Endothelial cell of umbilical vein (primary cell): ENCODE measurements at regions not wholly inside any gene's neighbourhood (a gene's known extent, or its start where the extent isn't known, plus 50 kb on each side); places are given as distances from the start of the nearest gene placed in this dataset.

Experiments used
- BruUV-seq: library from RNA; stranded (reverse); fragments of 400-500 nt; replicated peaks from 2 replicates; lab custom pipeline; 2021; lab: Mats Ljungman, UMichigan
- CTCF ChIA-PET: fragments of 300-600, 350-600 bp; sonication (Branson Sonifier 250); formaldehyde crosslinking; loops from one replicate; lab custom pipeline; 2021; ENCODE audit warnings: antibody characterized with exemption, inconsistent platforms; lab: Charles Lee
- POLR2A ChIA-PET: fragments of 300-600, 350-600 bp; sonication (Branson Sonifier 250); formaldehyde crosslinking; loops from one replicate; lab custom pipeline; 2021; ENCODE audit warnings: antibody characterized with exemption, inconsistent platforms; lab: Charles Lee
- DNase-seq: peaks from one replicate; pipeline ENCODE4 v3.0.0-alpha.2; 2011; ENCODE audit warnings: low read depth, low spot score
- FAIRE-seq: peaks from 2 replicates; lab custom pipeline; 2011; peaks lifted over from hg19 to GRCh38; lab: Jason Lieb, UNC
- H2AFZ ChIP-seq: 2 replicates; pipeline ENCODE4 v1.6.0; 2012; ENCODE audit warnings: low read depth, low read length, control low read depth, inconsistent platforms
- H3K27ac ChIP-seq: 2 replicates; pipeline ENCODE4 v1.5.1; 2011; ENCODE audit warnings: low read depth, mild to moderate bottlenecking, control low read depth, low read length, moderate library complexity; ENCODE audit not compliant: insufficient read depth
- H3K27me3 ChIP-seq, 2 experiments: 2 replicates each; pipeline versions ENCODE4 v1.6.0 to v1.6.1; 2011; ENCODE audit warnings: low read length in 2 of 2, mixed read lengths in 1 of 2; ENCODE audit not compliant: control insufficient read depth in 2 of 2, insufficient read depth in 2 of 2
- H3K36me3 ChIP-seq, 2 experiments: 2 replicates in 1 of 2; 3 replicates in 1 of 2; pipeline ENCODE4 v1.5.1; 2011; ENCODE audit warnings: low read length in 2 of 2, mild to moderate bottlenecking in 1 of 2, moderate library complexity in 1 of 2; ENCODE audit not compliant: control insufficient read depth in 2 of 2, insufficient read depth in 2 of 2; ENCODE audit errors: extremely low read depth in 1 of 2
- H3K4me1 ChIP-seq: 3 replicates; pipeline ENCODE4 v1.5.1; 2011; ENCODE audit warnings: mild to moderate bottlenecking, low read length; ENCODE audit not compliant: control insufficient read depth, insufficient read depth; ENCODE audit errors: extremely low read depth
- H3K4me2 ChIP-seq: 2 replicates; pipeline ENCODE4 v1.6.1; 2011; ENCODE audit warnings: low read length, control low read depth, mixed read lengths; ENCODE audit not compliant: insufficient read depth
- H3K4me3 ChIP-seq, 3 experiments: fragments of 200-600 bp in 1 of 3; sonication (generic), shearing (Covaris generic) in 1 of 3; replicated peaks in 1 of 3; 2 replicates each; pipeline ENCODE4 v1.5.1; 2011 to 2016; ENCODE audit warnings: control low read depth in 3 of 3, low read length in 3 of 3, mild to moderate bottlenecking in 2 of 3, inconsistent platforms in 1 of 3, low read depth in 1 of 3, moderate library complexity in 1 of 3; ENCODE audit not compliant: insufficient read depth in 1 of 3
- H3K79me2 ChIP-seq: 2 replicates; pipeline ENCODE4 v1.6.0; 2012; ENCODE audit warnings: low read length, inconsistent platforms; ENCODE audit not compliant: control insufficient read depth, insufficient read depth
- H3K9ac ChIP-seq: replicated peaks from 2 replicates; pipeline ENCODE3; 2011; ENCODE audit warnings: low read length, control low read depth; ENCODE audit not compliant: insufficient read depth; ENCODE audit errors: extremely low read depth
- H3K9me1 ChIP-seq: replicated peaks from 3 replicates; pipeline ENCODE4 v1.6.0; 2011; ENCODE audit warnings: mild to moderate bottlenecking, low read length; ENCODE audit not compliant: control insufficient read depth, insufficient read depth; ENCODE audit errors: extremely low read depth
- H3K9me3 ChIP-seq: replicated peaks from 2 replicates; pipeline ENCODE4 v1.5.1; 2012; ENCODE audit warnings: low read length, inconsistent platforms; ENCODE audit not compliant: control insufficient read depth, insufficient read depth
- H4K20me1 ChIP-seq: replicated peaks from 2 replicates; pipeline ENCODE3; 2011; ENCODE audit warnings: mild to moderate bottlenecking, low read length; ENCODE audit not compliant: control insufficient read depth, insufficient read depth; ENCODE audit errors: extremely low read depth
- EZH2 ChIP-seq: IDR thresholded peaks from 2 replicates; pipeline ENCODE4 v1.6.1; 2012; ENCODE audit warnings: borderline replicate concordance, low read depth, mild to moderate bottlenecking, moderate library complexity, low read length, inconsistent platforms; ENCODE audit not compliant: severe bottlenecking
- FOS ChIP-seq: IDR thresholded peaks from 2 replicates; pipeline ENCODE4 v1.6.1; 2011; ENCODE audit warnings: mild to moderate bottlenecking, low read length, moderate library complexity, borderline replicate concordance; ENCODE audit not compliant: insufficient read depth
- GATA2 ChIP-seq: IDR thresholded peaks from 2 replicates; pipeline ENCODE4 v1.7.0; 2011; ENCODE audit warnings: low read depth, mild to moderate bottlenecking, moderate library complexity, mixed read lengths, low read length; ENCODE audit not compliant: insufficient read length, insufficient read depth
- JUN ChIP-seq: IDR thresholded peaks from 2 replicates; pipeline ENCODE4 v1.6.1; 2011; ENCODE audit warnings: borderline replicate concordance, low read depth; ENCODE audit not compliant: insufficient read length, insufficient read depth
- MAX ChIP-seq: IDR thresholded peaks from 2 replicates; pipeline ENCODE4 v1.6.1; 2011; ENCODE audit not compliant: insufficient read depth, insufficient read length
- MYC ChIP-seq: IDR thresholded peaks from one replicate; pipeline ENCODE4 v1.6.1; 2011; ENCODE audit warnings: mild to moderate bottlenecking, low read depth, low read length
- POLR2A ChIP-seq: IDR thresholded peaks from 2 replicates; pipeline ENCODE4 v1.6.1; 2012; ENCODE audit warnings: low read depth, mild to moderate bottlenecking, control low read depth, low read length
- POLR2AphosphoS5 ChIP-seq: IDR thresholded peaks from 2 replicates; pipeline ENCODE4 v1.6.1; 2012; ENCODE audit warnings: low read depth, mild to moderate bottlenecking, control low read depth, low read length, moderate library complexity; ENCODE audit not compliant: insufficient read depth
- dilution Hi-C: fragments of 300-500 bp; cut with MboI; formaldehyde crosslinking; loops from one replicate; pipeline ENCODE4 v1.15.0; 2019; ENCODE audit warnings: low sequenced_read_pairs; ENCODE audit not compliant: extremely low pct_ligation_motif_present
- intact Hi-C: fragments of 100-400 bp; cut with micrococcal nuclease; formaldehyde crosslinking; loops from one replicate; pipeline ENCODE4 v1.10.0; 2022
- TF ChIP-seq, protein P1 (sequence below), 2 donors: IDR thresholded peaks; 1 replicate in 1 of 2; 2 replicates in 1 of 2; pipeline ENCODE4 v1.5.1; 2011; ENCODE audit warnings: low read length in 2 of 2, mild to moderate bottlenecking in 2 of 2, moderate library complexity in 2 of 2, control low read depth in 1 of 2, inconsistent platforms in 1 of 2, low read depth in 1 of 2; ENCODE audit not compliant: insufficient read depth in 1 of 2; ENCODE audit errors: extremely low read depth in 1 of 2

DNA sequence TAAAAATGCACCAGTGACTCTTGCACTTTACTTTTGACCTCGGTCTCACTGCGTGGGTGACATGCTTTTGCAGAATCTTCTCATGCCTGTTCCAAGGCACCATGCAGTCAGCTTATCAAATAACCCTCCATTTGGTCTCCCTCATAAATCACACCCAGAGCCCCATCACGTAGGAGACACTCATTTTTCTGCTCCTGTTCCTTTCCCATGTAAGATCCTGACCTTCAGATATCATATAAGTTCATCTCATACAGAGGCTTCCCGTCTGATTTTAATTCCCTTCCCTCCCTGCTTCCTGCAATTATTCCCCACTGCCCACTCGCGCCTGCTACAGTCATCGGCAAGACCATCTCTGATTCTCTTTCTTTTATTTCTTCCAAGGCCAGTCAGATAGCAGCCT lies 1226.3 kb upstream of the AUTS2 start:
- Histone ChIP-seq H3K9ac (no peak overlapping the region), H3K4me1 (no peaks in the 10 kb centered on the region), H3K27ac (no peak overlapping the region), H2AFZ (no peak overlapping the region), H3K36me3 (no peaks in the 10 kb centered on the region), H3K9me3 (peaks cover 4% of the 10 kb centered on the region), H3K9me1 (no peaks in the 10 kb centered on the region), H3K4me3 (no peak overlapping the region), H3K79me2 (no peaks in the 10 kb centered on the region), H3K4me2 (no peak overlapping the region), H4K20me1 (no peaks in the 10 kb centered on the region), H3K27me3 (no peaks in the 10 kb centered on the region)
- intact Hi-C loops (no loop called here), dilution Hi-C loops (no loop called here)
- DNase-seq (no peak), FAIRE-seq (no peak)
- CTCF ChIA-PET: no interaction called here
- POLR2A ChIA-PET: no interaction called here
- BruUV-seq: no TSS peak
- TF ChIP-seq MYC (no peak), MAX (no peak), JUN (no peak), POLR2AphosphoS5 (no peak)
- TF ChIP-seq, protein P1, sequence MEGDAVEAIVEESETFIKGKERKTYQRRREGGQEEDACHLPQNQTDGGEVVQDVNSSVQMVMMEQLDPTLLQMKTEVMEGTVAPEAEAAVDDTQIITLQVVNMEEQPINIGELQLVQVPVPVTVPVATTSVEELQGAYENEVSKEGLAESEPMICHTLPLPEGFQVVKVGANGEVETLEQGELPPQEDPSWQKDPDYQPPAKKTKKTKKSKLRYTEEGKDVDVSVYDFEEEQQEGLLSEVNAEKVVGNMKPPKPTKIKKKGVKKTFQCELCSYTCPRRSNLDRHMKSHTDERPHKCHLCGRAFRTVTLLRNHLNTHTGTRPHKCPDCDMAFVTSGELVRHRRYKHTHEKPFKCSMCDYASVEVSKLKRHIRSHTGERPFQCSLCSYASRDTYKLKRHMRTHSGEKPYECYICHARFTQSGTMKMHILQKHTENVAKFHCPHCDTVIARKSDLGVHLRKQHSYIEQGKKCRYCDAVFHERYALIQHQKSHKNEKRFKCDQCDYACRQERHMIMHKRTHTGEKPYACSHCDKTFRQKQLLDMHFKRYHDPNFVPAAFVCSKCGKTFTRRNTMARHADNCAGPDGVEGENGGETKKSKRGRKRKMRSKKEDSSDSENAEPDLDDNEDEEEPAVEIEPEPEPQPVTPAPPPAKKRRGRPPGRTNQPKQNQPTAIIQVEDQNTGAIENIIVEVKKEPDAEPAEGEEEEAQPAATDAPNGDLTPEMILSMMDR (IDR thresholded peaks at IDR 0.05; ENCODE audit: extremely low read depth in 1 of 2, insufficient read depth in 1 of 2, low read depth in 1 of 2, low read length in 2 of 2): no peak

DNA sequence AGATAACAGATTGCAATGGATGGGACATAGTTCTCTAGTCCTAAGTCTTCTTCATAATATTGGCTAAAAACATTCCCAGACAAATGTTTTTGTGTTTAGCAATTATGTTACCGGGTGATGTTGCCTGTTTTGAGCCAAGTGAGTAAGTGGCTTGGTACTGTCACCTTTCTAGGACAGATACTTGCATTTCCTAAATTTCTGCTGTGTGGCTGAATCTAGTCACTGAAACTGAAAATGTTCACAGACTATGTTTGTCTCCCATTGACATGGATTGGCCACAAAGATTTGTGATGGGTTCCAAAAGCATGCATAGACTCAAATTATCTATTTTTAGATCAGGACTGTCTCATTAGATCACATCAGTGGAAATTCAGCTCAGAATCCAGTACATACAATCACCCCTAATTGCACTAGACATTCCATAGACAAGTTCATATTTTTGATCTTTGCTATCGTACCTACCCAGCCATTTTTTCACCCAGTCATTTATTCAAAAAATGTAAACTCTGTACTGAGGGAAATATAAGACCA lies 1222.1 kb upstream of the AUTS2 start:
- ChIA-PET CTCF (no interaction called here), POLR2A (no interaction called here)
- dilution Hi-C loops: no loop called here
- no peaks in the 10 kb centered on the region for H3K27me3 ChIP-seq
- H3K36me3 ChIP-seq: no peaks in the 10 kb centered on the region
- FAIRE-seq (no peak), DNase-seq (no peak)
- no peak overlapping the region for H3K27ac ChIP-seq
- no peak overlapping the region for H3K4me2 ChIP-seq
- no peaks in the 10 kb centered on the region for H4K20me1 ChIP-seq
- H3K4me3 ChIP-seq: no peak overlapping the region
- no TSS peak for BruUV-seq
- TF ChIP-seq MAX: no peak
- TF ChIP-seq JUN: no peak
- TF ChIP-seq POLR2A: no peak
- TF ChIP-seq MYC: no peak
- TF ChIP-seq EZH2: no peak
- TF ChIP-seq GATA2: no peak
- no peak for TF ChIP-seq POLR2AphosphoS5
- TF ChIP-seq, protein P1 (IDR thresholded peaks at IDR 0.05; ENCODE audit: extremely low read depth in 1 of 2, insufficient read depth in 1 of 2, low read depth in 1 of 2, low read length in 2 of 2): no peak
- no peak for TF ChIP-seq FOS
- H3K9ac ChIP-seq: no peak overlapping the region
- H3K9me1 ChIP-seq: no peaks in the 10 kb centered on the region
- H3K9me3 ChIP-seq: peaks cover 6% of the 10 kb centered on the region
- H3K4me1 ChIP-seq: no peaks in the 10 kb centered on the region
- H2AFZ ChIP-seq: no peak overlapping the region
- intact Hi-C loops: no loop called here
- no peaks in the 10 kb centered on the region for H3K79me2 ChIP-seq
